Caco-2 (cell line): ENCODE measurements at regions not wholly inside any gene's neighbourhood (a gene's known extent, or its start where the extent isn't known, plus 50 kb on each side); places are given as distances from the start of the nearest gene placed in this dataset.

Experiments
- BruUV-seq: library from RNA; stranded (reverse); fragments of 400-500 nt; replicated peaks from 2 replicates; lab custom pipeline; 2021; lab: Mats Ljungman, UMichigan
- CTCF ChIA-PET: fragments of 300-600 bp; sonication (Branson Sonifier 250); formaldehyde crosslinking; loops from one replicate; lab custom pipeline; 2022; ENCODE audit warnings: antibody characterized with exemption; lab: Charles Lee
- POLR2A ChIA-PET: fragments of 300-600 bp; sonication (Branson Sonifier 250); formaldehyde crosslinking; loops from one replicate; lab custom pipeline; 2022; ENCODE audit warnings: antibody characterized with exemption; lab: Charles Lee
- DNase-seq, 2 experiments: peaks; one replicate each; pipeline versions ENCODE4 v3.0.0 to v3.0.0-alpha.2; 2020 to 2022
- H3K27me3 ChIP-seq: replicated peaks from 2 replicates; pipeline ENCODE4 v1.6.0; 2011; ENCODE audit warnings: low read length; ENCODE audit not compliant: control insufficient read depth, insufficient read depth
- H3K36me3 ChIP-seq: 2 replicates; pipeline ENCODE4 v1.5.1; 2011; ENCODE audit warnings: low read length; ENCODE audit not compliant: control insufficient read depth, insufficient read depth
- H3K4me1 ChIP-seq: fragments of 250-450 bp; sonication (Bioruptor Pico); 2 replicates; pipeline ENCODE4 v1.5.1; 2020; ENCODE audit warnings: mild to moderate bottlenecking
- H3K4me3 ChIP-seq: 2 replicates; pipeline ENCODE4 v1.5.1; 2011; ENCODE audit warnings: low read depth, mild to moderate bottlenecking, control low read depth, low read length
- H3K9me3 ChIP-seq: fragments of 250-450 bp; sonication (Bioruptor Pico); 2 replicates; pipeline ENCODE4 v1.5.1; 2020; ENCODE audit warnings: mild to moderate bottlenecking, moderate library complexity
- H3K27ac Mint-ChIP-seq: one replicate; pipeline ENCODE4 v1.8.0; 2022; ENCODE audit warnings: mixed read lengths; ENCODE audit not compliant: unreplicated experiment
- H3K27me3 Mint-ChIP-seq: one replicate; pipeline ENCODE4 v1.8.0; 2022; ENCODE audit warnings: mixed read lengths; ENCODE audit not compliant: insufficient read depth, unreplicated experiment
- H3K36me3 Mint-ChIP-seq: one replicate; pipeline ENCODE4 v1.8.0; 2022; ENCODE audit warnings: mild to moderate bottlenecking, mixed read lengths; ENCODE audit not compliant: insufficient read depth, unreplicated experiment
- H3K4me1 Mint-ChIP-seq: one replicate; pipeline ENCODE4 v1.8.0; 2022; ENCODE audit warnings: low read depth, mixed read lengths; ENCODE audit not compliant: unreplicated experiment
- H3K4me3 Mint-ChIP-seq: one replicate; pipeline ENCODE4 v1.8.0; 2022; ENCODE audit warnings: mild to moderate bottlenecking, moderate library complexity, mixed read lengths; ENCODE audit not compliant: unreplicated experiment
- H3K9me3 Mint-ChIP-seq: one replicate; pipeline ENCODE4 v1.8.0; 2022; ENCODE audit warnings: mixed read lengths; ENCODE audit not compliant: unreplicated experiment
- CTCF ChIP-seq, 2 experiments: fragments of 200-600 bp in 1 of 2; IDR thresholded peaks; 1 replicate in 1 of 2; 2 replicates in 1 of 2; pipeline versions ENCODE4 v1.5.1 to v1.8.0; 2011 to 2022; ENCODE audit warnings: antibody characterized with exemption in 1 of 2, control low read depth in 1 of 2, inconsistent platforms in 1 of 2, low read depth in 1 of 2, low read length in 1 of 2, mild to moderate bottlenecking in 1 of 2, moderate library complexity in 1 of 2; ENCODE audit not compliant: insufficient read depth in 1 of 2, severe bottlenecking in 1 of 2, unreplicated experiment in 1 of 2
- intact Hi-C: fragments of 100-400 bp; cut with micrococcal nuclease; formaldehyde crosslinking; loops from one replicate; pipeline ENCODE4 v1.10.0; 2022; ENCODE audit not compliant: unreplicated experiment

DNA sequence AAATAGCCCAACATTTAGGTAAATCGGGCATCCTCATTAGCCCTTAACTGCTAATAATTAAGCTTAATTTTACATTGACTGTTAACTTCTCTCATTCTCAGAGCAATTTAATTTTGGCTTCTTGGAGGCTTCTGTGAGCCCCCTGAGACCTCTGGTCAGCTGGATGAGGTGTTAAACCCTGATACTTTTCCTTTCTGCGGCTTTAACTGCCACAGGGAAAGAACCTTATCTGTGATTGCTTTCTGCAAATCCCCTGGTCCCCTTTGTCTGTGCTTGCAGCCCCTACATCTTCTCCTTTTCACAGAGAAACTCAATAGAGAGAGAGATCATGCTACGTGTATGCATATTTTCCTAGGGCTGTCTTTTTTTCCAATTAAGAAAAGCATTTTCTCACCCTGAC, 184.5 kb upstream of the CSF3R start:
- no peaks in the 10 kb centered on the region for H3K36me3 ChIP-seq
- no peak for DNase-seq
- Mint-ChIP-seq H3K9me3 (no peaks in the 10 kb centered on the region), H3K4me3 (no peak overlapping the region), H3K27ac (no peak overlapping the region), H3K36me3 (no peaks in the 10 kb centered on the region), H3K4me1 (no peaks in the 10 kb centered on the region), H3K27me3 (peaks cover 18% of the 10 kb centered on the region)
- H3K9me3 ChIP-seq = no peaks in the 10 kb centered on the region
- no TSS peak for BruUV-seq
- no peaks in the 10 kb centered on the region for H3K4me1 ChIP-seq
- no peak for TF ChIP-seq CTCF (IDR thresholded peaks at IDR 0.05; ENCODE audit: insufficient read depth in 1 of 2, low read depth in 1 of 2, low read length in 1 of 2, severe bottlenecking in 1 of 2, unreplicated experiment in 1 of 2)
- H3K27me3 ChIP-seq = no peaks in the 10 kb centered on the region; the same call in 1 of the 2 replicates
- intact Hi-C loops = no loop called here
- ChIA-PET POLR2A (no interaction called here), CTCF (no interaction called here)
- no peak overlapping the region for H3K4me3 ChIP-seq

GRCh38 chr1:36665478-36666080, 182.9 kb upstream of the CSF3R start:
- H3K4me3 Mint-ChIP-seq = no peak overlapping the region
- DNase-seq = no peak
- ChIA-PET CTCF (no interaction called here), POLR2A (no interaction called here)
- H3K36me3 ChIP-seq = no peaks in the 10 kb centered on the region
- no peaks in the 10 kb centered on the region for H3K4me1 Mint-ChIP-seq
- H3K27me3 Mint-ChIP-seq = peaks cover 21% of the 10 kb centered on the region
- H3K9me3 ChIP-seq = no peaks in the 10 kb centered on the region
- TF ChIP-seq CTCF (IDR thresholded peaks at IDR 0.05; ENCODE audit: insufficient read depth in 1 of 2, low read depth in 1 of 2, low read length in 1 of 2, severe bottlenecking in 1 of 2, unreplicated experiment in 1 of 2) = no peak
- no peaks in the 10 kb centered on the region for H3K4me1 ChIP-seq
- intact Hi-C loops = no loop called here
- H3K27ac Mint-ChIP-seq = no peak overlapping the region
- H3K27me3 ChIP-seq = no peaks in the 10 kb centered on the region; the same call in 1 of the 2 replicates
- no peaks in the 10 kb centered on the region for H3K9me3 Mint-ChIP-seq
- H3K36me3 Mint-ChIP-seq = no peaks in the 10 kb centered on the region
- H3K4me3 ChIP-seq = no peak overlapping the region
- no TSS peak for BruUV-seq

- no peaks in the 10 kb centered on the region for H3K36me3 Mint-ChIP-seq
- no peaks in the 10 kb centered on the region for H3K9me3 Mint-ChIP-seq
- ChIA-PET CTCF (no interaction called here), POLR2A (no interaction called here)
- H3K27me3 ChIP-seq = no peaks in the 10 kb centered on the region; the same call in 1 of the 2 replicates
- no peak for TF ChIP-seq CTCF (IDR thresholded peaks at IDR 0.05; ENCODE audit: insufficient read depth in 1 of 2, low read depth in 1 of 2, low read length in 1 of 2, severe bottlenecking in 1 of 2, unreplicated experiment in 1 of 2)
- peaks cover 23% of the 10 kb centered on the region for H3K27me3 Mint-ChIP-seq
- no peak overlapping the region for H3K4me3 ChIP-seq
- H3K4me1 ChIP-seq = no peaks in the 10 kb centered on the region
- BruUV-seq = no TSS peak
- H3K4me1 Mint-ChIP-seq = no peaks in the 10 kb centered on the region
- H3K4me3 Mint-ChIP-seq = no peak overlapping the region
- H3K36me3 ChIP-seq = no peaks in the 10 kb centered on the region
- DNase-seq = no peak
- H3K9me3 ChIP-seq = no peaks in the 10 kb centered on the region
- no peak overlapping the region for H3K27ac Mint-ChIP-seq
- intact Hi-C loops = no loop called here
Measured at GRCh38 chr1:36664571-36665287, 182.0 kb upstream of the CSF3R start.
